RWPE2 (cell line): ENCODE measurements at regions not wholly inside any gene's neighbourhood (a gene's known extent, or its start where the extent isn't known, plus 50 kb on each side); places are given as distances from the start of the nearest gene placed in this dataset.
A peak's percentile ranks its signal among the peaks of the same experiment; 100 is the strongest.
"Not testable (repeated sequence)": the region's sequence is repeated elsewhere in the genome, so short reads cannot be mapped to it uniquely, and the experiment has no call there.

Source experiments
- ATAC-seq: fragments of 200-7000 bp; cut with Tn5 transposase; 3 replicates; pipeline ENCODE4 v1.9.1; 2021; ENCODE audit warnings: low read depth
- DNase-seq: peaks from one replicate; pipeline ENCODE4 v3.0.0-alpha.2; 2020; ENCODE audit warnings: low spot score
- H3K27ac ChIP-seq: fragments of 450-650 bp; 2 replicates; pipeline ENCODE4 v1.5.1; 2017; ENCODE audit warnings: mild to moderate bottlenecking; ENCODE audit not compliant: poor library complexity, severe bottlenecking
- H3K27me3 ChIP-seq: fragments of 250-450 bp; sonication (Bioruptor Pico); 2 replicates; pipeline ENCODE4 v1.5.1; 2021; ENCODE audit warnings: mild to moderate bottlenecking, moderate library complexity; ENCODE audit not compliant: insufficient read depth, poor library complexity, severe bottlenecking
- H3K36me3 ChIP-seq: fragments of 250-450 bp; sonication (Bioruptor Pico); 2 replicates; pipeline ENCODE4 v1.5.1; 2020; ENCODE audit warnings: low read depth, mild to moderate bottlenecking, moderate library complexity
- H3K4me1 ChIP-seq: fragments of 250-450 bp; sonication (Bioruptor Pico); 2 replicates; pipeline ENCODE4 v1.5.1; 2021; ENCODE audit warnings: mild to moderate bottlenecking, moderate library complexity; ENCODE audit not compliant: insufficient read depth, poor library complexity, severe bottlenecking
- H3K4me3 ChIP-seq: fragments of 250-450 bp; sonication (Bioruptor Pico); 2 replicates; pipeline ENCODE4 v1.5.1; 2021; ENCODE audit warnings: mild to moderate bottlenecking, moderate library complexity; ENCODE audit not compliant: severe bottlenecking
- H3K9me3 ChIP-seq: fragments of 250-450 bp; sonication (Bioruptor Pico); 2 replicates; pipeline ENCODE4 v1.5.1; 2021; ENCODE audit warnings: mild to moderate bottlenecking, moderate library complexity; ENCODE audit not compliant: severe bottlenecking
- TF ChIP-seq, protein P1 (sequence below): fragments of 450-650 bp; IDR thresholded peaks from one replicate; pipeline ENCODE4 v1.5.1; 2017; ENCODE audit warnings: mild to moderate bottlenecking, moderate library complexity; ENCODE audit not compliant: poor library complexity, severe bottlenecking

DNA sequence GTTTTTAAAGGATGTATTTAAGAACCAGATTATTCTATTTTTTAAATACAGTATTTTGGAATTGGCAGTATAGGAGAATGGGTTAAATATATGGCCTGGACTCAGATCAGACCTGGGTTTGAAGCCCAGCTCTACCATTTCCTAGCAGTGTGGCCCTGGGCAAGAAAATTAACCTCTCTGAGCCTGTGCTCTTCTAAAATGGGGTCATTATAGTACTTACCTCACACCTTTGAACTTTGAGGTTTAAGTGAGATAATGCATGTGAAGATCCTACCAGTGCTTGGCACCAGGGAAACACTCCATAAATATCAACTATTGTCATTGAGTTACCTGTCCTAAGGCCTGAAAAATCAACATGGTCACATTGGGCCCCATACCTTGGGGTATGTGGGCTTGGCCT is 93.4 kb upstream of the WSB1 start:
- Histone ChIP-seq H3K27ac (no peak overlapping the region), H3K27me3 (no peaks in the 10 kb centered on the region), H3K4me3 (no peak overlapping the region), H3K4me1 (no peaks in the 10 kb centered on the region), H3K36me3 (no peaks in the 10 kb centered on the region), H3K9me3 (no peaks in the 10 kb centered on the region)
- ATAC-seq = no peak
- no peak for DNase-seq
- TF ChIP-seq, protein P1, sequence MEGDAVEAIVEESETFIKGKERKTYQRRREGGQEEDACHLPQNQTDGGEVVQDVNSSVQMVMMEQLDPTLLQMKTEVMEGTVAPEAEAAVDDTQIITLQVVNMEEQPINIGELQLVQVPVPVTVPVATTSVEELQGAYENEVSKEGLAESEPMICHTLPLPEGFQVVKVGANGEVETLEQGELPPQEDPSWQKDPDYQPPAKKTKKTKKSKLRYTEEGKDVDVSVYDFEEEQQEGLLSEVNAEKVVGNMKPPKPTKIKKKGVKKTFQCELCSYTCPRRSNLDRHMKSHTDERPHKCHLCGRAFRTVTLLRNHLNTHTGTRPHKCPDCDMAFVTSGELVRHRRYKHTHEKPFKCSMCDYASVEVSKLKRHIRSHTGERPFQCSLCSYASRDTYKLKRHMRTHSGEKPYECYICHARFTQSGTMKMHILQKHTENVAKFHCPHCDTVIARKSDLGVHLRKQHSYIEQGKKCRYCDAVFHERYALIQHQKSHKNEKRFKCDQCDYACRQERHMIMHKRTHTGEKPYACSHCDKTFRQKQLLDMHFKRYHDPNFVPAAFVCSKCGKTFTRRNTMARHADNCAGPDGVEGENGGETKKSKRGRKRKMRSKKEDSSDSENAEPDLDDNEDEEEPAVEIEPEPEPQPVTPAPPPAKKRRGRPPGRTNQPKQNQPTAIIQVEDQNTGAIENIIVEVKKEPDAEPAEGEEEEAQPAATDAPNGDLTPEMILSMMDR = no peak

DNA sequence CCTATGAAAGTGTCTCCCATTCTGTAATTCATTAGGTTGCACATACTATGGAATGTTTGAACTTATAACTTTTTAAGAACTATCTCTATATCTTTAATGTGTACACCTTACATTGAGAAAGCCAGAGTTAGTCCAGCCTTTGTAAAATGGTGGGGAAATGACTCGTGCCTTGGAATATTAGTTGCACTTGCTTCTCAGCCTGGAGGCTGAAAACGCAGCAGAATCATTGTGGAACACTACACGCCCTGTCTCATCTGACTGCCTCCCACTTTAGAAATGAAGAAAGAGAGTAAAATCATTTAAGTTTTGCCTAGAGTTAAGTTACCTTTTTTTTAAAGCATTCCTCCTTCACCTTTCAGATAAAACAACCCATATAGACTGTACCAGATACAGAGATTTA is 90.7 kb upstream of the WSB1 start:
- H3K36me3 ChIP-seq = no peaks in the 10 kb centered on the region
- H3K4me3 ChIP-seq = no peak overlapping the region
- ATAC-seq = no peak
- no peaks in the 10 kb centered on the region for H3K27me3 ChIP-seq
- no peaks in the 10 kb centered on the region for H3K9me3 ChIP-seq
- no peak overlapping the region for H3K27ac ChIP-seq
- TF ChIP-seq, protein P1 = no peak
- no peak for DNase-seq
- H3K4me1 ChIP-seq = peaks cover 7% of the 10 kb centered on the region

DNA sequence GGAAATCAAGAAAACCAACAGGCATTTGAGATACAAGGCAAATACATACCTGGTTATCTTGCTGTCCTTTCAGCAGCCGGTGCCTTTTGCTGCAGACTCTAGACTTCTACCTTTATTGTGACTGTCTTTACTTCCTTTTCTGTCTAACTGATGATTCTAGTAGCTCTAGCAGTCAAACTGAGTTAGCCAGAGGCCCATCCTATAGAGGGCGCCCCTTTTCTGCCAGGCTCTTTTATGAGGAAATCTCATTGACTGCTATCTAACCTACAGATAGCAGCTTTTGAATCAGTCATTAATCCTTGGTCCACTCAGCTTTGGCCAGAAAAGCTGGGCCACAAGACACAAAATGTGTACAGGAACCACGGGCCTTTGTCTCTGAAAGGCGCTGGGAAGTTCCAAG is 87.5 kb upstream of the WSB1 start:
- no peak overlapping the region for H3K4me3 ChIP-seq
- H3K9me3 ChIP-seq = no peaks in the 10 kb centered on the region
- DNase-seq = no peak
- H3K27me3 ChIP-seq = no peaks in the 10 kb centered on the region
- peak overlapping the region; percentile 56 for H3K27ac ChIP-seq
- ATAC-seq = no peak
- no peaks in the 10 kb centered on the region for H3K36me3 ChIP-seq
- TF ChIP-seq, protein P1 = no peak
- H3K4me1 ChIP-seq = peaks cover 7% of the 10 kb centered on the region

DNA sequence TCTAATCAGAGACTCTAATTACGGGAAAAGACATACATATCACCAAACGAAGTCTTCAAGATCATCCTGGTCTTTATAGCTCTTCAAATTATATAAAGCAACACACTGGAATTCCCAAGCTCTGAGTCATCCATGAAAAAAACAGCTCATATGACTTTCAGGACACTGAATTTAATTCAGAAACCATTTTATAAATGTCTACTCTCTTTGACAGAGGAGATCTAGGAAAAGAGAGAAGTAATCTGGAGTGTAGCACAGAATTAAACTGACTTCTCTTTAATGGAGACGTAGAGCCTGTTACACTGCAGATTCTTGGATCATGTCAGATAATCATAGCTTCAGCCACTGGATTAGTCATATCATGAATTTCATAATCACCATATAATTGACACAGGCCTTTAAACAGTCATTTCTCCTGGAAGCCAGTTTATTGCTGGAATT is 86.8 kb upstream of the WSB1 start:
- TF ChIP-seq, protein P1 = no peak
- Histone ChIP-seq H3K27ac (peak overlapping the region; percentile 56), H3K27me3 (no peaks in the 10 kb centered on the region), H3K4me3 (no peak overlapping the region), H3K36me3 (no peaks in the 10 kb centered on the region), H3K9me3 (no peaks in the 10 kb centered on the region), H3K4me1 (peaks cover 7% of the 10 kb centered on the region)
- DNase-seq (no peak), ATAC-seq (peak; percentile 97)

DNA sequence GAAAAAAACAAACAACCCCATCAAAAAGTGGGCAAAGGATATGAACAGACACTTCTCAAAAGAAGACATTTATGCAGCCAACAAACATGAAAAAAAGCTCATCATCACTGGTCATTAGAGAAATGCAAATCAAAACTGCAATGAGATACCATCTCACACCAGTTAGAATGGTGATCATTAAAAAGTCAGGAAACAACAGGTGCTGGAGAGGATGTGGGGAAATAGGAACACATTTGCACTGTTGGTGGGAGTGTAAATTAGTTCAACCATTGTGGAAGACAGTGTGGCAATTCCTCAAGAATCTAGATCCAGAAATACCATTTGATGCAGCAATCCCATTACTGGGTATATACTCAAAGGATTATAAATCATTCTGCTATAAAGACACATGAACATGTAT is 85.5 kb upstream of the WSB1 start:
- not testable (repeated sequence) for H3K27me3 ChIP-seq, ATAC-seq, H3K9me3 ChIP-seq, H3K27ac ChIP-seq, DNase-seq, H3K4me3 ChIP-seq, H3K36me3 ChIP-seq, H3K4me1 ChIP-seq
